NT2/D1 (cell line): ENCODE measurements at regions not wholly inside any gene's neighbourhood (a gene's known extent, or its start where the extent isn't known, plus 50 kb on each side); places are given as distances from the start of the nearest gene placed in this dataset.

Experiments used
- DNase-seq: peaks from one replicate; pipeline ENCODE4 v3.0.0-alpha.2; 2011; ENCODE audit warnings: low read depth, low spot score
- H3K27me3 ChIP-seq: 2 replicates; pipeline ENCODE4 v1.6.0; 2011; ENCODE audit warnings: mild to moderate bottlenecking; ENCODE audit not compliant: insufficient read length, insufficient read depth
- H3K36me3 ChIP-seq: 2 replicates; pipeline ENCODE4 v1.6.1; 2011; ENCODE audit warnings: mild to moderate bottlenecking, low read length, mixed read lengths; ENCODE audit not compliant: insufficient read depth, insufficient read length
- H3K4me1 ChIP-seq: 2 replicates; pipeline ENCODE4 v1.5.1; 2011; ENCODE audit not compliant: insufficient read depth, insufficient read length
- H3K4me3 ChIP-seq: 2 replicates; pipeline ENCODE4 v1.5.1; 2011; ENCODE audit warnings: low read depth; ENCODE audit not compliant: insufficient read length
- H3K9ac ChIP-seq: 2 replicates; pipeline ENCODE4 v1.6.0; 2011; ENCODE audit warnings: low read depth; ENCODE audit not compliant: insufficient read length
- H3K9me3 ChIP-seq: 2 replicates; pipeline ENCODE4 v1.5.1; 2011; ENCODE audit warnings: mild to moderate bottlenecking, low read length; ENCODE audit not compliant: insufficient read depth
- SUZ12 ChIP-seq: IDR thresholded peaks from 2 replicates; pipeline ENCODE4 v1.6.1; 2011; ENCODE audit not compliant: insufficient read length, insufficient read depth; ENCODE audit errors: extremely low read depth
- YY1 ChIP-seq: IDR thresholded peaks from 2 replicates; pipeline ENCODE4 v1.6.1; 2011; ENCODE audit not compliant: insufficient read length, insufficient read depth
- ZNF274 ChIP-seq: IDR thresholded peaks from 2 replicates; pipeline ENCODE4 v1.6.1; 2011; ENCODE audit warnings: mild to moderate bottlenecking, low read depth, low read length

GRCh38 chr2:241992753-241993152, 123.2 kb downstream of the RTP5 start:
- Histone ChIP-seq H3K4me3 (no peak overlapping the region), H3K27me3 (no peaks in the 10 kb centered on the region), H3K9ac (no peak overlapping the region), H3K9me3 (0 out of 2 replicates have a peak, but pooled peaks cover 2% of the 10 kb centered on the region), H3K36me3 (no peaks in the 10 kb centered on the region), H3K4me1 (no peaks in the 10 kb centered on the region)
- no peak for DNase-seq
- TF ChIP-seq SUZ12 = no peak
- no peak for TF ChIP-seq ZNF274

GRCh38 chr2:241993386-241994005, 124.0 kb downstream of the RTP5 start:
- no peak overlapping the region for H3K4me3 ChIP-seq
- TF ChIP-seq YY1 (no peak), SUZ12 (no peak)
- no peaks in the 10 kb centered on the region for H3K4me1 ChIP-seq
- no peaks in the 10 kb centered on the region for H3K36me3 ChIP-seq
- no peak for DNase-seq
- H3K9me3 ChIP-seq = no peaks in the 10 kb centered on the region
- H3K9ac ChIP-seq = no peak overlapping the region
- no peaks in the 10 kb centered on the region for H3K27me3 ChIP-seq

GRCh38 chr2:241994086-241994485, 124.6 kb downstream of the RTP5 start:
- Histone ChIP-seq H3K9ac (no peak overlapping the region), H3K27me3 (no peaks in the 10 kb centered on the region), H3K4me1 (no peaks in the 10 kb centered on the region), H3K4me3 (no peak overlapping the region), H3K36me3 (no peaks in the 10 kb centered on the region), H3K9me3 (no peaks in the 10 kb centered on the region)
- DNase-seq = no peak
- TF ChIP-seq SUZ12 (no peak), YY1 (no peak), ZNF274 (no peak)

- Histone ChIP-seq H3K4me3 (no peak overlapping the region), H3K27me3 (no peaks in the 10 kb centered on the region), H3K4me1 (no peaks in the 10 kb centered on the region), H3K9ac (no peak overlapping the region), H3K9me3 (no peaks in the 10 kb centered on the region), H3K36me3 (no peaks in the 10 kb centered on the region)
- DNase-seq = no peak
- no peak for TF ChIP-seq ZNF274
- TF ChIP-seq YY1 = no peak
- no peak for TF ChIP-seq SUZ12
Measured at GRCh38 chr2:241994556-241995213, 125.2 kb downstream of the RTP5 start.

- H3K9ac ChIP-seq = no peak overlapping the region
- TF ChIP-seq SUZ12 (no peak), YY1 (no peak), ZNF274 (no peak)
- no peaks in the 10 kb centered on the region for H3K4me1 ChIP-seq
- no peak for DNase-seq
- H3K27me3 ChIP-seq = no peaks in the 10 kb centered on the region
- no peaks in the 10 kb centered on the region for H3K36me3 ChIP-seq
- H3K9me3 ChIP-seq = no peaks in the 10 kb centered on the region
- H3K4me3 ChIP-seq = no peak overlapping the region
Measured at GRCh38 chr2:241996100-241996499, 126.6 kb downstream of the RTP5 start.

- Histone ChIP-seq H3K27me3 (no peaks in the 10 kb centered on the region), H3K9me3 (no peaks in the 10 kb centered on the region), H3K9ac (no peak overlapping the region), H3K36me3 (no peaks in the 10 kb centered on the region), H3K4me3 (no peak overlapping the region), H3K4me1 (no peaks in the 10 kb centered on the region)
- no peak for DNase-seq
- TF ChIP-seq ZNF274 (no peak), SUZ12 (no peak), YY1 (no peak)
Measured at GRCh38 chr2:241997017-241997416, 127.5 kb downstream of the RTP5 start.

GRCh38 chr2:241999184-241999583, 129.7 kb downstream of the RTP5 start:
- Histone ChIP-seq H3K4me3 (no peak overlapping the region), H3K27me3 (peaks cover 2% of the 10 kb centered on the region), H3K9me3 (no peaks in the 10 kb centered on the region), H3K4me1 (no peaks in the 10 kb centered on the region), H3K36me3 (no peaks in the 10 kb centered on the region), H3K9ac (no peak overlapping the region)
- DNase-seq = no peak
- TF ChIP-seq SUZ12 = no peak
- no peak for TF ChIP-seq YY1
- no peak for TF ChIP-seq ZNF274
